Sigmoid colon (tissue), 4 donors: ENCODE measurements at regions not wholly inside any gene's neighbourhood (a gene's known extent, or its start where the extent isn't known, plus 50 kb on each side); places are given as distances from the start of the nearest gene placed in this dataset.

Experiments used
- EP300 ChIP-seq, 4 donors: sonication (generic); formaldehyde crosslinking; IDR thresholded peaks; one replicate each; pipeline ENCODE4 v1.6.1; 2017; ENCODE audit warnings: antibody characterized with exemption in 4 of 4
- POLR2A ChIP-seq, 2 donors: fragments of 450-650 bp; IDR thresholded peaks; one replicate each; pipeline ENCODE4 v1.6.1; 2016; ENCODE audit warnings: antibody characterized with exemption in 2 of 2, mild to moderate bottlenecking in 2 of 2, moderate library complexity in 2 of 2
- POLR2AphosphoS5 ChIP-seq, 4 donors: sonication (generic); formaldehyde crosslinking; IDR thresholded peaks; one replicate each; pipeline ENCODE4 v1.6.1; 2017; ENCODE audit warnings: antibody characterized with exemption in 4 of 4
- TF ChIP-seq, protein P1 (sequence below), 4 experiments: fragments of 450-650 bp in 3 of 4; fragments of 200-600 bp in 1 of 4; IDR thresholded peaks; one replicate each; pipeline ENCODE4 v1.5.1; 2016 to 2019; ENCODE audit warnings: antibody characterized with exemption in 4 of 4, mild to moderate bottlenecking in 3 of 4, moderate library complexity in 2 of 4

DNA sequence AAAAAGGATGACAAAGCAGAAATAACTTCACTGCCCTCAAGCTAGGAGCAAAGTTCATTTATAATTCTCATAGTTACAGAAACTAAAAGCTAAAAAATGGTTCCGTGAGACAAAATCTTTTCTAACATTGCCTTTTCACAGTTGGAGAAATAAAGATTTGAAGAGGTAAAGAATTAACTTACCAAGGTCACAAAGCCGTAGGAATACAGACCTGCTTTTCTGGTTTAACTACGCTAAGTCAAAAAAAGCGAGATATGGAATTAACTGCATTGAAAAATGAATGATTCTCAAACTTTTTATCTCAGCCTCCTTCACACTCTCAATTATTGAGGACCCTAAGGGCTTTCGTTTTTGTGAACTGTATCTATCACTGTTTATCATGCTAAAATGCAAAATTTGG lies 95.3 kb downstream of the SLC17A6 start:
- TF ChIP-seq, protein P1, sequence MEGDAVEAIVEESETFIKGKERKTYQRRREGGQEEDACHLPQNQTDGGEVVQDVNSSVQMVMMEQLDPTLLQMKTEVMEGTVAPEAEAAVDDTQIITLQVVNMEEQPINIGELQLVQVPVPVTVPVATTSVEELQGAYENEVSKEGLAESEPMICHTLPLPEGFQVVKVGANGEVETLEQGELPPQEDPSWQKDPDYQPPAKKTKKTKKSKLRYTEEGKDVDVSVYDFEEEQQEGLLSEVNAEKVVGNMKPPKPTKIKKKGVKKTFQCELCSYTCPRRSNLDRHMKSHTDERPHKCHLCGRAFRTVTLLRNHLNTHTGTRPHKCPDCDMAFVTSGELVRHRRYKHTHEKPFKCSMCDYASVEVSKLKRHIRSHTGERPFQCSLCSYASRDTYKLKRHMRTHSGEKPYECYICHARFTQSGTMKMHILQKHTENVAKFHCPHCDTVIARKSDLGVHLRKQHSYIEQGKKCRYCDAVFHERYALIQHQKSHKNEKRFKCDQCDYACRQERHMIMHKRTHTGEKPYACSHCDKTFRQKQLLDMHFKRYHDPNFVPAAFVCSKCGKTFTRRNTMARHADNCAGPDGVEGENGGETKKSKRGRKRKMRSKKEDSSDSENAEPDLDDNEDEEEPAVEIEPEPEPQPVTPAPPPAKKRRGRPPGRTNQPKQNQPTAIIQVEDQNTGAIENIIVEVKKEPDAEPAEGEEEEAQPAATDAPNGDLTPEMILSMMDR (IDR thresholded peaks at IDR 0.05) = no peak
- no peak for TF ChIP-seq POLR2A (IDR thresholded peaks at IDR 0.05)
- no peak for TF ChIP-seq EP300 (IDR thresholded peaks at IDR 0.05)
- TF ChIP-seq POLR2AphosphoS5 (IDR thresholded peaks at IDR 0.05) = no peak
